MM.1S (cell line): ENCODE measurements at regions not wholly inside any gene's neighbourhood (a gene's known extent, or its start where the extent isn't known, plus 50 kb on each side); places are given as distances from the start of the nearest gene placed in this dataset.

ENCODE experiments used
- CTCF ChIP-seq: fragments of 300-600 bp; sonication (generic); IDR thresholded peaks from 2 replicates; pipeline ENCODE4 v1.5.1; 2016; ENCODE audit warnings: antibody characterized with exemption, low read length, mixed read lengths
- EZH2 ChIP-seq: fragments of 300-600 bp; sonication (generic); optimal IDR thresholded peaks from 2 replicates; pipeline ENCODE3; 2017; ENCODE audit warnings: low read depth, mild to moderate bottlenecking, antibody characterized with exemption, low read length, mixed read lengths

GRCh38 chr9:7265181-7265580 is 507.4 kb downstream of the KDM4C start:
- TF ChIP-seq CTCF, result no peak
- TF ChIP-seq EZH2, result no peak
